Stomach (tissue), 8 donors: ENCODE measurements at regions not wholly inside any gene's neighbourhood (a gene's known extent, or its start where the extent isn't known, plus 50 kb on each side); places are given as distances from the start of the nearest gene placed in this dataset.

ENCODE experiments used
- DNase-seq, 2 donors: peaks; one replicate each; pipeline versions ENCODE4 v3.0.0 to v3.0.0-alpha.2; 2013 to 2019
- H3K27ac ChIP-seq, 5 donors: fragments of 200-600 bp in 4 of 5; sonication (generic) in 4 of 5; one replicate each; pipeline ENCODE4 v1.5.1; 2013 to 2019; ENCODE audit warnings: mild to moderate bottlenecking in 1 of 5, moderate library complexity in 1 of 5
- H3K27me3 ChIP-seq, 3 donors: fragments of 200-600 bp; sonication (generic); one replicate each; pipeline ENCODE4 v1.5.1; 2017 to 2019; ENCODE audit warnings: mixed run types in 1 of 3
- H3K36me3 ChIP-seq, 4 donors: fragments of 200-600 bp; sonication (generic); 1 replicate in 3 of 4; 2 replicates in 1 of 4; pipeline ENCODE4 v1.5.1; 2016 to 2019
- H3K4me1 ChIP-seq, 4 donors: fragments of 200-600 bp; sonication (generic); one replicate each; pipeline ENCODE4 v1.5.1; 2016 to 2019
- H3K4me3 ChIP-seq, 4 donors: fragments of 200-600 bp; sonication (generic) in 3 of 4; one replicate each; pipeline ENCODE4 v1.5.1; 2016 to 2019; ENCODE audit warnings: mild to moderate bottlenecking in 1 of 4
- H3K9me3 ChIP-seq, 4 donors: fragments of 200-600 bp; sonication (generic); one replicate each; pipeline ENCODE4 v1.5.1; 2016 to 2019
- EP300 ChIP-seq: sonication (generic); formaldehyde crosslinking; IDR thresholded peaks from one replicate; pipeline ENCODE4 v1.6.1; 2017; ENCODE audit warnings: antibody characterized with exemption
- POLR2A ChIP-seq, 4 donors: fragments of 450-650 bp; IDR thresholded peaks; one replicate each; pipeline ENCODE4 v1.6.1; 2016; ENCODE audit warnings: antibody characterized with exemption in 4 of 4, control low read depth in 2 of 4, mild to moderate bottlenecking in 1 of 4, moderate library complexity in 1 of 4
- POLR2AphosphoS5 ChIP-seq, 3 donors: sonication (generic); formaldehyde crosslinking; IDR thresholded peaks; one replicate each; pipeline ENCODE4 v1.6.1; 2016; ENCODE audit warnings: antibody characterized with exemption in 3 of 3
- WGBS, 5 donors: extraction: QIAGEN DNeasy Blood & Tissue Kit in 3 of 5; methylation state at CpG; one replicate each; pipeline versions ENCODE4 v1.1.5 to v1.1.7; 2013 to 2018; 5-methylcytosine and 5-hydroxymethylcytosine counted together
- intact Hi-C: fragments of 100-400 bp; cut with DNase I; formaldehyde crosslinking; loops from one replicate; pipeline ENCODE4 v1.15.1; 2023; ENCODE audit warnings: low total_unique reads
- TF ChIP-seq, protein P1 (sequence below), 7 experiments: fragments of 450-650 bp in 4 of 7; fragments of 200-600 bp in 3 of 7; sonication (generic) in 3 of 7; IDR thresholded peaks; one replicate each; pipeline ENCODE4 v1.5.1; 2016 to 2019; ENCODE audit warnings: antibody characterized with exemption in 7 of 7, control low read depth in 2 of 7, mild to moderate bottlenecking in 1 of 7
- donor health status: healthy with polysubstance abuse.
- donor health status: Bipolar disorder and iron deficiency.
- donor health status: healthy.

GRCh38 chr6:6436366-6436765 lies 115.9 kb upstream of the F13A1 start:
- Histone ChIP-seq H3K4me1 (no peaks in the 10 kb centered on the region), H3K27ac (no peak overlapping the region), H3K4me3 (no peak overlapping the region), H3K27me3 (no peaks in the 10 kb centered on the region), H3K36me3 (no peaks in the 10 kb centered on the region), H3K9me3 (no peaks in the 10 kb centered on the region)
- TF ChIP-seq POLR2AphosphoS5 (IDR thresholded peaks at IDR 0.05) (no peak), EP300 (no peak), POLR2A (IDR thresholded peaks at IDR 0.05) (no peak)
- TF ChIP-seq, protein P1, sequence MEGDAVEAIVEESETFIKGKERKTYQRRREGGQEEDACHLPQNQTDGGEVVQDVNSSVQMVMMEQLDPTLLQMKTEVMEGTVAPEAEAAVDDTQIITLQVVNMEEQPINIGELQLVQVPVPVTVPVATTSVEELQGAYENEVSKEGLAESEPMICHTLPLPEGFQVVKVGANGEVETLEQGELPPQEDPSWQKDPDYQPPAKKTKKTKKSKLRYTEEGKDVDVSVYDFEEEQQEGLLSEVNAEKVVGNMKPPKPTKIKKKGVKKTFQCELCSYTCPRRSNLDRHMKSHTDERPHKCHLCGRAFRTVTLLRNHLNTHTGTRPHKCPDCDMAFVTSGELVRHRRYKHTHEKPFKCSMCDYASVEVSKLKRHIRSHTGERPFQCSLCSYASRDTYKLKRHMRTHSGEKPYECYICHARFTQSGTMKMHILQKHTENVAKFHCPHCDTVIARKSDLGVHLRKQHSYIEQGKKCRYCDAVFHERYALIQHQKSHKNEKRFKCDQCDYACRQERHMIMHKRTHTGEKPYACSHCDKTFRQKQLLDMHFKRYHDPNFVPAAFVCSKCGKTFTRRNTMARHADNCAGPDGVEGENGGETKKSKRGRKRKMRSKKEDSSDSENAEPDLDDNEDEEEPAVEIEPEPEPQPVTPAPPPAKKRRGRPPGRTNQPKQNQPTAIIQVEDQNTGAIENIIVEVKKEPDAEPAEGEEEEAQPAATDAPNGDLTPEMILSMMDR (IDR thresholded peaks at IDR 0.05) = no peak
- WGBS, 5 donors = 68 to 93% (median 86%) methylated on average over 4 of the region's 4 CpGs
- DNase-seq = no peak
- intact Hi-C loops = no loop called here

- no peak overlapping the region for H3K4me3 ChIP-seq
- no peak for TF ChIP-seq POLR2A (IDR thresholded peaks at IDR 0.05)
- TF ChIP-seq POLR2AphosphoS5 (IDR thresholded peaks at IDR 0.05) = no peak
- no peak for TF ChIP-seq EP300
- TF ChIP-seq, protein P1 (IDR thresholded peaks at IDR 0.05) = no peak
Measured at GRCh38 chr6:6436946-6437345, 116.5 kb upstream of the F13A1 start.

GRCh38 chr6:6438286-6438685 lies 117.8 kb upstream of the F13A1 start:
- no peaks in the 10 kb centered on the region for H3K4me1 ChIP-seq
- intact Hi-C loops = no loop called here
- no peak for TF ChIP-seq POLR2AphosphoS5 (IDR thresholded peaks at IDR 0.05)
- TF ChIP-seq, protein P1 (IDR thresholded peaks at IDR 0.05) = no peak
- TF ChIP-seq EP300 = no peak
- no peak for TF ChIP-seq POLR2A (IDR thresholded peaks at IDR 0.05)
- peaks cover 0 to 1% (median 0%) of the 10 kb centered on the region in 4 donors for H3K9me3 ChIP-seq
- H3K36me3 ChIP-seq = no peaks in the 10 kb centered on the region
- 81 to 93% (median 87%) methylated on average over 2 of the region's 2 CpGs for WGBS, 5 donors
- no peak overlapping the region for H3K27ac ChIP-seq
- no peak overlapping the region for H3K4me3 ChIP-seq
- no peaks in the 10 kb centered on the region for H3K27me3 ChIP-seq
- no peak for DNase-seq

More at GRCh38 chr6:6436946-6437345, 116.5 kb upstream of the F13A1 start:
- no peaks in the 10 kb centered on the region for H3K9me3 ChIP-seq
- H3K36me3 ChIP-seq = no peaks in the 10 kb centered on the region
- WGBS, 5 donors = 64 to 75% (median 69%) methylated on average over 3 of the region's 3 CpGs
- no peak for DNase-seq
- H3K27me3 ChIP-seq = no peaks in the 10 kb centered on the region
- H3K4me1 ChIP-seq = no peaks in the 10 kb centered on the region
- no peak overlapping the region for H3K27ac ChIP-seq
- intact Hi-C loops = no loop called here

- WGBS, 5 donors = 48 to 69% (median 50%) methylated on average over 1 of the region's 1 CpG
- peaks cover 0 to 4% (median 0%) of the 10 kb centered on the region in 4 donors for H3K9me3 ChIP-seq
- no peaks in the 10 kb centered on the region for H3K36me3 ChIP-seq
- H3K4me1 ChIP-seq = no peaks in the 10 kb centered on the region
- intact Hi-C loops = no loop called here
- no peak overlapping the region for H3K4me3 ChIP-seq
- no peaks in the 10 kb centered on the region for H3K27me3 ChIP-seq
- no peak overlapping the region for H3K27ac ChIP-seq
- TF ChIP-seq EP300 (no peak), POLR2A (IDR thresholded peaks at IDR 0.05) (no peak)
- TF ChIP-seq, protein P1 (IDR thresholded peaks at IDR 0.05) = no peak
- DNase-seq = no peak
Measured at GRCh38 chr6:6439778-6440177, 119.3 kb upstream of the F13A1 start.
